WTC11 (cell line): ENCODE measurements at regions not wholly inside any gene's neighbourhood (a gene's known extent, or its start where the extent isn't known, plus 50 kb on each side); places are given as distances from the start of the nearest gene placed in this dataset.

Source experiments
- ATAC-seq: fragments of 200-7000 bp; cut with Tn5 transposase; 2 replicates; pipeline ENCODE4 v1.10.0; 2021; ENCODE audit warnings: mild to moderate bottlenecking, moderate library complexity
- CTCF ChIA-PET: fragments of 300-600 bp; sonication (Branson Sonifier 250); formaldehyde crosslinking; loops from one replicate; lab custom pipeline; 2021; ENCODE audit warnings: antibody characterized with exemption; lab: Charles Lee
- POLR2A ChIA-PET: fragments of 350-600 bp; sonication (Branson Sonifier 250); formaldehyde crosslinking; loops from one replicate; lab custom pipeline; 2021; ENCODE audit warnings: antibody characterized with exemption; lab: Charles Lee
- DNase-seq: peaks from one replicate; pipeline ENCODE4 v3.0.0; 2021; ENCODE audit warnings: low spot score
- H3K27ac Mint-ChIP-seq: 2 replicates; pipeline ENCODE4 v1.8.0; 2021; ENCODE audit warnings: mixed read lengths
- H3K27me3 Mint-ChIP-seq: 2 replicates; pipeline ENCODE4 v1.8.0; 2021; ENCODE audit warnings: low read depth, mild to moderate bottlenecking, moderate library complexity, mixed read lengths
- H3K36me3 Mint-ChIP-seq: 2 replicates; pipeline ENCODE4 v1.8.0; 2021; ENCODE audit warnings: mixed read lengths
- H3K4me1 Mint-ChIP-seq: 2 replicates; pipeline ENCODE4 v1.8.0; 2022; ENCODE audit warnings: mixed read lengths
- H3K4me3 Mint-ChIP-seq: 2 replicates; pipeline ENCODE4 v1.8.0; 2021; ENCODE audit warnings: mild to moderate bottlenecking, moderate library complexity, mixed read lengths
- H3K9me3 Mint-ChIP-seq: 2 replicates; pipeline ENCODE4 v1.8.0; 2021; ENCODE audit warnings: mixed read lengths
- AR ChIP-seq: fragments of 250-450 bp; sonication (Bioruptor Pico); IDR thresholded peaks from 2 replicates; pipeline ENCODE4 v1.9.0; 2021; ENCODE audit warnings: mild to moderate bottlenecking
- CBFB ChIP-seq: sonication (generic); formaldehyde crosslinking; IDR thresholded peaks from 2 replicates; pipeline ENCODE4 v1.8.1; 2022; ENCODE audit warnings: mild to moderate bottlenecking, low read depth, missing genetic modification reagents
- CDX4 ChIP-seq: fragments of 250-450 bp; sonication (Bioruptor Pico); IDR thresholded peaks from 2 replicates; pipeline ENCODE4 v1.9.0; 2021; ENCODE audit warnings: moderate library complexity, mild to moderate bottlenecking, inconsistent platforms, borderline replicate concordance
- CREB1 ChIP-seq: sonication (generic); formaldehyde crosslinking; IDR thresholded peaks from 2 replicates; pipeline ENCODE4 v1.8.0; 2023; ENCODE audit warnings: mild to moderate bottlenecking, missing genetic modification reagents
- ELF4 ChIP-seq: sonication (generic); formaldehyde crosslinking; IDR thresholded peaks from 2 replicates; pipeline ENCODE4 v1.8.1; 2022; ENCODE audit warnings: low read depth, mild to moderate bottlenecking, moderate library complexity, missing genetic modification reagents
- ETV6 ChIP-seq: sonication (generic); formaldehyde crosslinking; IDR thresholded peaks from 2 replicates; pipeline ENCODE4 v1.8.1; 2022; ENCODE audit warnings: mild to moderate bottlenecking, missing genetic modification reagents
- GTF2I ChIP-seq: fragments of 250-450 bp; sonication (Bioruptor Pico); conservative IDR thresholded peaks from 2 replicates; pipeline ENCODE4 v1.4.0; 2021; ENCODE audit warnings: mild to moderate bottlenecking
- JAZF1 ChIP-seq: fragments of 250-450 bp; sonication (Bioruptor Pico); IDR thresholded peaks from 2 replicates; pipeline ENCODE4 v1.9.0; 2021; ENCODE audit warnings: moderate library complexity, mild to moderate bottlenecking, inconsistent platforms
- NFATC4 ChIP-seq: fragments of 250-450 bp; sonication (Bioruptor Pico); IDR thresholded peaks from 2 replicates; pipeline ENCODE4 v1.9.0; 2021; ENCODE audit warnings: mild to moderate bottlenecking
- NFE2L1 ChIP-seq: sonication (generic); formaldehyde crosslinking; IDR thresholded peaks from 2 replicates; pipeline ENCODE4 v1.8.1; 2023; ENCODE audit warnings: missing genetic modification reagents
- NFYB ChIP-seq: sonication (generic); formaldehyde crosslinking; conservative IDR thresholded peaks from 2 replicates; pipeline ENCODE4 v1.8.0; 2022; ENCODE audit warnings: low read depth, missing genetic modification reagents
- OVOL2 ChIP-seq: fragments of 250-450 bp; sonication (Bioruptor Pico); IDR thresholded peaks from 2 replicates; pipeline ENCODE4 v1.9.0; 2021; ENCODE audit warnings: mild to moderate bottlenecking, borderline replicate concordance
- SMAD3 ChIP-seq: sonication (generic); formaldehyde crosslinking; IDR thresholded peaks from 2 replicates; pipeline ENCODE4 v1.8.0; 2022; ENCODE audit warnings: missing genetic modification reagents, mild to moderate bottlenecking, borderline replicate concordance
- ZNF512 ChIP-seq: sonication (generic); formaldehyde crosslinking; IDR thresholded peaks from 2 replicates; pipeline ENCODE4 v1.8.1; 2022; ENCODE audit warnings: missing genetic modification reagents, borderline replicate concordance
- TF ChIP-seq, protein P1 (sequence below): fragments of 250-450 bp; sonication (Bioruptor Pico); IDR thresholded peaks from 2 replicates; pipeline ENCODE4 v1.9.0; 2021; ENCODE audit warnings: mild to moderate bottlenecking, borderline replicate concordance

GRCh38 chr20:56943946-56944945 lies 315.1 kb downstream of the TFAP2C start:
- no peak for ATAC-seq
- ChIA-PET CTCF (interaction anchor here (0.8 to 2.1 kb wide), 6 partner anchors 28 to 314 kb away, joined by 3 to 8 read pairs (median 4); no protein-coding TSS in a partner anchor), POLR2A (interaction anchor here (0.6 kb wide), 1 partner anchor 10 kb away, joined by 3 read pairs; no protein-coding TSS in a partner anchor)
- Mint-ChIP-seq H3K4me1 (no peaks in the 10 kb centered on the region), H3K9me3 (no peaks in the 10 kb centered on the region), H3K36me3 (no peaks in the 10 kb centered on the region), H3K27ac (no peak overlapping the region), H3K27me3 (peaks cover 3% of the 10 kb centered on the region), H3K4me3 (no peak overlapping the region)
- DNase-seq: no peak
- TF ChIP-seq AR (no peak), CDX4 (no peak), NFATC4 (no peak), OVOL2 (no peak), CREB1 (CRISPR knock-in tag) (no peak), NFYB (no peak), ETV6 (CRISPR knock-in tag) (no peak)

DNA sequence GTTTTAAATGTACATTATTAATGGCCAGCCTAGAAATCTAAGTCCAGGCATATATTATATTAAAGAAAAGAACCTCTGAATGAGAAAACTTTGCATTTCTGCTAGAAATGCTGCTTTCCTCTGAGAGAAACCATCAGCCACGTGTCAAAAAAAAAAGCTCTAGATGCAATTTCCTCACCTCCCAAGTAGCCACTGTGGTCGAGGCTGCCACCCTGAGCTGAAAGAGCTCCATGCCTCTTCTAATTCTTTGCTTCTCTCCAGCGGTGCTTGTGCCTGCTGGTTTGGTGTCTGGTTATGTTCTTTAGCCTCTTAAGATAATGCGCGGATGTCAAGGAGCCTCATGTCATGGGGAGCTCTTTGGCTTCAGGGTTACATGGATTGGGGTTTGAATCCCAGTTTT lies 316.0 kb downstream of the TFAP2C start:
- Mint-ChIP-seq H3K27ac (no peak overlapping the region), H3K36me3 (no peaks in the 10 kb centered on the region), H3K9me3 (no peaks in the 10 kb centered on the region), H3K4me1 (no peaks in the 10 kb centered on the region), H3K4me3 (no peak overlapping the region), H3K27me3 (peaks cover 3% of the 10 kb centered on the region)
- CTCF ChIA-PET: interaction anchor here (0.6 to 2.1 kb wide), 6 partner anchors 20 to 315 kb away, joined by 3 to 8 read pairs (median 3); no protein-coding TSS in a partner anchor
- DNase-seq: no peak
- TF ChIP-seq NFE2L1 (CRISPR knock-in tag) (no peak), CBFB (CRISPR knock-in tag) (no peak), GTF2I (CRISPR knock-in tag) (no peak), ZNF512 (no peak), ELF4 (CRISPR knock-in tag) (no peak), SMAD3 (CRISPR knock-in tag) (no peak), JAZF1 (no peak)
- TF ChIP-seq, protein P1, sequence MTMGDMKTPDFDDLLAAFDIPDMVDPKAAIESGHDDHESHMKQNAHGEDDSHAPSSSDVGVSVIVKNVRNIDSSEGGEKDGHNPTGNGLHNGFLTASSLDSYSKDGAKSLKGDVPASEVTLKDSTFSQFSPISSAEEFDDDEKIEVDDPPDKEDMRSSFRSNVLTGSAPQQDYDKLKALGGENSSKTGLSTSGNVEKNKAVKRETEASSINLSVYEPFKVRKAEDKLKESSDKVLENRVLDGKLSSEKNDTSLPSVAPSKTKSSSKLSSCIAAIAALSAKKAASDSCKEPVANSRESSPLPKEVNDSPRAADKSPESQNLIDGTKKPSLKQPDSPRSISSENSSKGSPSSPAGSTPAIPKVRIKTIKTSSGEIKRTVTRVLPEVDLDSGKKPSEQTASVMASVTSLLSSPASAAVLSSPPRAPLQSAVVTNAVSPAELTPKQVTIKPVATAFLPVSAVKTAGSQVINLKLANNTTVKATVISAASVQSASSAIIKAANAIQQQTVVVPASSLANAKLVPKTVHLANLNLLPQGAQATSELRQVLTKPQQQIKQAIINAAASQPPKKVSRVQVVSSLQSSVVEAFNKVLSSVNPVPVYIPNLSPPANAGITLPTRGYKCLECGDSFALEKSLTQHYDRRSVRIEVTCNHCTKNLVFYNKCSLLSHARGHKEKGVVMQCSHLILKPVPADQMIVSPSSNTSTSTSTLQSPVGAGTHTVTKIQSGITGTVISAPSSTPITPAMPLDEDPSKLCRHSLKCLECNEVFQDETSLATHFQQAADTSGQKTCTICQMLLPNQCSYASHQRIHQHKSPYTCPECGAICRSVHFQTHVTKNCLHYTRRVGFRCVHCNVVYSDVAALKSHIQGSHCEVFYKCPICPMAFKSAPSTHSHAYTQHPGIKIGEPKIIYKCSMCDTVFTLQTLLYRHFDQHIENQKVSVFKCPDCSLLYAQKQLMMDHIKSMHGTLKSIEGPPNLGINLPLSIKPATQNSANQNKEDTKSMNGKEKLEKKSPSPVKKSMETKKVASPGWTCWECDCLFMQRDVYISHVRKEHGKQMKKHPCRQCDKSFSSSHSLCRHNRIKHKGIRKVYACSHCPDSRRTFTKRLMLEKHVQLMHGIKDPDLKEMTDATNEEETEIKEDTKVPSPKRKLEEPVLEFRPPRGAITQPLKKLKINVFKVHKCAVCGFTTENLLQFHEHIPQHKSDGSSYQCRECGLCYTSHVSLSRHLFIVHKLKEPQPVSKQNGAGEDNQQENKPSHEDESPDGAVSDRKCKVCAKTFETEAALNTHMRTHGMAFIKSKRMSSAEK (CRISPR knock-in tag): no peak
- POLR2A ChIA-PET: interaction anchor here (0.6 kb wide), 2 partner anchors 11 to 380 kb away, joined by 3 read pairs; no protein-coding TSS in a partner anchor
- ATAC-seq: no peak
